Amygdala (tissue), 56 donors: ENCODE measurements at regions not wholly inside any gene's neighbourhood (a gene's known extent, or its start where the extent isn't known, plus 50 kb on each side); places are given as distances from the start of the nearest gene placed in this dataset.
"Not testable (repeated sequence)": the region's sequence is repeated elsewhere in the genome, so short reads cannot be mapped to it uniquely, and the experiment has no call there.

Experiments used
- DNase-seq, 56 donors: peaks; one replicate each; lab custom pipeline; 2025; lab: John Stamatoyannopoulos, UW

GRCh38 chr6:84905823-84906222, 141.4 kb upstream of the TBX18 start:
- no peak for DNase-seq

GRCh38 chr6:84902354-84902928, 138.0 kb upstream of the TBX18 start:
- no peak for DNase-seq

- DNase-seq = no peak
Measured at GRCh38 chr6:84897988-84898594, 133.7 kb upstream of the TBX18 start.

GRCh38 chr6:84897011-84897410, 132.6 kb upstream of the TBX18 start:
- DNase-seq = no peak

GRCh38 chr6:84892671-84893070, 128.3 kb upstream of the TBX18 start:
- DNase-seq = no peak

GRCh38 chr6:84882768-84883766, 118.7 kb upstream of the TBX18 start:
- DNase-seq = no peak

- DNase-seq = not testable (repeated sequence)
Measured at GRCh38 chr6:84879385-84879784, 115.0 kb upstream of the TBX18 start.

- no peak for DNase-seq
Measured at GRCh38 chr6:84877515-84878210, 113.3 kb upstream of the TBX18 start.

GRCh38 chr6:84876723-84877514, 112.5 kb upstream of the TBX18 start:
- DNase-seq = no peak

GRCh38 chr6:84872996-84873723, 108.8 kb upstream of the TBX18 start:
- DNase-seq = no peak

GRCh38 chr6:84871925-84872324, 107.5 kb upstream of the TBX18 start:
- DNase-seq = no peak

GRCh38 chr6:84870672-84871071, 106.3 kb upstream of the TBX18 start:
- DNase-seq = no peak

GRCh38 chr6:84868149-84868548, 103.8 kb upstream of the TBX18 start:
- no peak for DNase-seq

GRCh38 chr6:84867521-84867920, 103.1 kb upstream of the TBX18 start:
- DNase-seq = no peak

- no peak for DNase-seq
Measured at GRCh38 chr6:84866715-84867114, 102.3 kb upstream of the TBX18 start.

GRCh38 chr6:84865372-84865771, 101.0 kb upstream of the TBX18 start:
- not testable (repeated sequence) for DNase-seq

GRCh38 chr6:84862843-84863242, 98.4 kb upstream of the TBX18 start:
- DNase-seq = no peak

GRCh38 chr6:84860920-84861319, 96.5 kb upstream of the TBX18 start:
- DNase-seq = no peak

- DNase-seq = no peak
Measured at GRCh38 chr6:84860509-84860908, 96.1 kb upstream of the TBX18 start.
